ENCODE measurements at regions not wholly inside any gene's neighbourhood (a gene's known extent, or its start where the extent isn't known, plus 50 kb on each side); places are given as distances from the start of the nearest gene placed in this dataset.

DNA sequence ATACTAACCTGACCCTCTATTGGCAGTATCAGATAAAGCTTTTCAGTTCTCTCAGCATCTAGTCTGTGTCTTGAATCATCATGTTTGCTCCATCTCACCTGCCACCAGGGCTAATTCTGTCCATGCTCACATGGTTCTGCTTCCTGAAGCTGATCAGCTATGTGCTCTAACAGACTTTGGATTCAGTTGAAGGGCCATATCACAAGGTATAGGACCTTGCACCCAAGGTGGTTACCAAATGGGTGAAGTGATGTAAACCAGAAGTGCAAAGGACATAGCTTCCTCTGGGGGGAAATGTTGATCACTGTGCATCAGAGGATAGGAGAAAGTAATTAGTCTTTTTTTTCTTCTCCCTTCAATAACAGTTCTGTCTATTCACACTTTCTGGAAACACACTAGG, 417.0 kb upstream of the ANO5 start:
- Histone ChIP-seq H3K9me2 (no peaks in the 10 kb centered on the region), H3K9me3 (no peaks in the 10 kb centered on the region), H3K27me3 (ENCODE audit: insufficient read depth) (no peaks in the 10 kb centered on the region), H3K4me2 (no peak overlapping the region), H4K20me1 (ENCODE audit: insufficient read depth) (no peaks in the 10 kb centered on the region), H3K4me3 (ENCODE audit: low read depth in 2 of 2, low read length in 1 of 2) (no peak overlapping the region), H3K79me2 (ENCODE audit: insufficient read depth) (no peaks in the 10 kb centered on the region), H3K9ac (no peak overlapping the region), H3K4me1 (ENCODE audit: control insufficient read depth in 1 of 2, insufficient read depth in 2 of 2, low read depth in 1 of 2, low read length in 1 of 2) (no peaks in the 10 kb centered on the region; a peak in 1 of 4 replicates), H2AFZ (ENCODE audit: low read depth) (no peak overlapping the region), H3K36me3 (replicated peaks in 1 of 2; ENCODE audit: control insufficient read depth in 1 of 2, insufficient read depth in 2 of 2, low read length in 1 of 2) (no peaks in the 10 kb centered on the region), H3F3A (replicated peaks; ENCODE audit: insufficient read depth) (no peaks in the 10 kb centered on the region), H3K27ac (ENCODE audit: low read depth in 2 of 2, low read length in 1 of 2) (no peak overlapping the region)
- ChIA-PET CTCF (interaction anchor here (1.4 kb wide), 1 partner anchor 10 kb away, joined by 3 read pairs; no protein-coding TSS in a partner anchor), POLR2A (no interaction called here)
- TF ChIP-seq MEF2A (IDR thresholded peaks at IDR 0.05; ENCODE audit: borderline replicate concordance, low read depth) (no peak), EZH2phosphoT487 (IDR thresholded peaks at IDR 0.05; ENCODE audit: borderline replicate concordance, low read depth) (no peak), ELF1 (IDR thresholded peaks at IDR 0.05) (no peak), YY1 (IDR thresholded peaks at IDR 0.05; ENCODE audit: low read depth) (no peak), TEAD4 (IDR thresholded peaks at IDR 0.05; ENCODE audit: borderline replicate concordance, insufficient read depth) (no peak)
- DNase-seq, result no peak

DNA sequence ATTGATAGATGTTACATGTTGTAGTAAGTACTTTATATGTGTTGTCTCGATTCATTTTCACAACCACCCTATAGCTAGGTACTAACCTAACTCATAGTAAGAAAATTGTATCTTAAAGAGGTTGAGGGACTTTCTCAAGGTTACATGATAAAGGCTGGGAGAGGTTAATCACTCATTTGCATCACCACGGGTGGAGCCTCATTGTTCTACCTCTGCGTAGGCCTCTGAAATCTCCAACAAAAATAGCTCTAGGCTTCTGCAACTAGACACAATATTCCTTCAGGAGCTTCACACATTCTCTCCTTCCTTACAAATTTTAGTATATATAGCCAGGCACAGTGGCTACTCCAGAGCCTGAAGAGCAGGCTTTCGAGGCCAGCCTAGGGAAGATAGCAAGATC, 408.9 kb upstream of the ANO5 start:
- Histone ChIP-seq H3K9me2 (no peaks in the 10 kb centered on the region), H3K4me1 (ENCODE audit: control insufficient read depth in 1 of 2, insufficient read depth in 2 of 2, low read depth in 1 of 2, low read length in 1 of 2) (no peaks in the 10 kb centered on the region; a peak in 1 of 4 replicates), H3K79me2 (ENCODE audit: insufficient read depth) (no peaks in the 10 kb centered on the region), H4K20me1 (ENCODE audit: insufficient read depth) (no peaks in the 10 kb centered on the region), H3K4me3 (ENCODE audit: low read depth in 2 of 2, low read length in 1 of 2) (no peak overlapping the region), H3K36me3 (replicated peaks in 1 of 2; ENCODE audit: control insufficient read depth in 1 of 2, insufficient read depth in 2 of 2, low read length in 1 of 2) (no peaks in the 10 kb centered on the region), H3K27me3 (ENCODE audit: insufficient read depth) (no peaks in the 10 kb centered on the region), H3K9ac (no peak overlapping the region), H3F3A (replicated peaks; ENCODE audit: insufficient read depth) (no peaks in the 10 kb centered on the region), H3K9me3 (no peaks in the 10 kb centered on the region), H2AFZ (ENCODE audit: low read depth) (no peak overlapping the region), H3K27ac (ENCODE audit: low read depth in 2 of 2, low read length in 1 of 2) (no peak overlapping the region), H3K4me2 (no peak overlapping the region)
- TF ChIP-seq CHD2 (IDR thresholded peaks at IDR 0.05; ENCODE audit: low read length, partially characterized antibody), result no peak
- no peak for TF ChIP-seq JUND (IDR thresholded peaks at IDR 0.05)
- no peak for TF ChIP-seq SIN3A (IDR thresholded peaks at IDR 0.05; ENCODE audit: borderline replicate concordance, low read depth, low read length)
- TF ChIP-seq, protein P1, sequence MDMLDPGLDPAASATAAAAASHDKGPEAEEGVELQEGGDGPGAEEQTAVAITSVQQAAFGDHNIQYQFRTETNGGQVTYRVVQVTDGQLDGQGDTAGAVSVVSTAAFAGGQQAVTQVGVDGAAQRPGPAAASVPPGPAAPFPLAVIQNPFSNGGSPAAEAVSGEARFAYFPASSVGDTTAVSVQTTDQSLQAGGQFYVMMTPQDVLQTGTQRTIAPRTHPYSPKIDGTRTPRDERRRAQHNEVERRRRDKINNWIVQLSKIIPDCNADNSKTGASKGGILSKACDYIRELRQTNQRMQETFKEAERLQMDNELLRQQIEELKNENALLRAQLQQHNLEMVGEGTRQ (IDR thresholded peaks at IDR 0.05; ENCODE audit: borderline replicate concordance, low read depth, low read length), result no peak
- TF ChIP-seq GABPA (IDR thresholded peaks at IDR 0.05; ENCODE audit: low read depth), result no peak
- TF ChIP-seq, protein P2, sequence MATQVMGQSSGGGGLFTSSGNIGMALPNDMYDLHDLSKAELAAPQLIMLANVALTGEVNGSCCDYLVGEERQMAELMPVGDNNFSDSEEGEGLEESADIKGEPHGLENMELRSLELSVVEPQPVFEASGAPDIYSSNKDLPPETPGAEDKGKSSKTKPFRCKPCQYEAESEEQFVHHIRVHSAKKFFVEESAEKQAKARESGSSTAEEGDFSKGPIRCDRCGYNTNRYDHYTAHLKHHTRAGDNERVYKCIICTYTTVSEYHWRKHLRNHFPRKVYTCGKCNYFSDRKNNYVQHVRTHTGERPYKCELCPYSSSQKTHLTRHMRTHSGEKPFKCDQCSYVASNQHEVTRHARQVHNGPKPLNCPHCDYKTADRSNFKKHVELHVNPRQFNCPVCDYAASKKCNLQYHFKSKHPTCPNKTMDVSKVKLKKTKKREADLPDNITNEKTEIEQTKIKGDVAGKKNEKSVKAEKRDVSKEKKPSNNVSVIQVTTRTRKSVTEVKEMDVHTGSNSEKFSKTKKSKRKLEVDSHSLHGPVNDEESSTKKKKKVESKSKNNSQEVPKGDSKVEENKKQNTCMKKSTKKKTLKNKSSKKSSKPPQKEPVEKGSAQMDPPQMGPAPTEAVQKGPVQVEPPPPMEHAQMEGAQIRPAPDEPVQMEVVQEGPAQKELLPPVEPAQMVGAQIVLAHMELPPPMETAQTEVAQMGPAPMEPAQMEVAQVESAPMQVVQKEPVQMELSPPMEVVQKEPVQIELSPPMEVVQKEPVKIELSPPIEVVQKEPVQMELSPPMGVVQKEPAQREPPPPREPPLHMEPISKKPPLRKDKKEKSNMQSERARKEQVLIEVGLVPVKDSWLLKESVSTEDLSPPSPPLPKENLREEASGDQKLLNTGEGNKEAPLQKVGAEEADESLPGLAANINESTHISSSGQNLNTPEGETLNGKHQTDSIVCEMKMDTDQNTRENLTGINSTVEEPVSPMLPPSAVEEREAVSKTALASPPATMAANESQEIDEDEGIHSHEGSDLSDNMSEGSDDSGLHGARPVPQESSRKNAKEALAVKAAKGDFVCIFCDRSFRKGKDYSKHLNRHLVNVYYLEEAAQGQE (IDR thresholded peaks at IDR 0.05; ENCODE audit: low read depth, low read length), result no peak
- no peak for TF ChIP-seq EP300 (IDR thresholded peaks at IDR 0.05; ENCODE audit: borderline replicate concordance in 1 of 2, low read depth in 1 of 2, low read length in 1 of 2)
- TF ChIP-seq, protein P3, sequence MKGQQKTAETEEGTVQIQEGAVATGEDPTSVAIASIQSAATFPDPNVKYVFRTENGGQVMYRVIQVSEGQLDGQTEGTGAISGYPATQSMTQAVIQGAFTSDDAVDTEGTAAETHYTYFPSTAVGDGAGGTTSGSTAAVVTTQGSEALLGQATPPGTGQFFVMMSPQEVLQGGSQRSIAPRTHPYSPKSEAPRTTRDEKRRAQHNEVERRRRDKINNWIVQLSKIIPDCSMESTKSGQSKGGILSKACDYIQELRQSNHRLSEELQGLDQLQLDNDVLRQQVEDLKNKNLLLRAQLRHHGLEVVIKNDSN (IDR thresholded peaks at IDR 0.05; ENCODE audit: borderline replicate concordance, low read depth), result no peak
- no peak for TF ChIP-seq MEF2A (IDR thresholded peaks at IDR 0.05; ENCODE audit: borderline replicate concordance, low read depth)
- no peak for DNase-seq
- WGBS (ENCODE audit: low lambda C conversion rate), result 37% methylated on average over 4 of the region's 4 CpGs
- CTCF ChIA-PET, result interaction anchor here (1.0 kb wide), 1 partner anchor 37 kb away, joined by 4 read pairs; no protein-coding TSS in a partner anchor
- POLR2A ChIA-PET, result no interaction called here
